Spleen (tissue), 11 donors: ENCODE measurements at regions not wholly inside any gene's neighbourhood (a gene's known extent, or its start where the extent isn't known, plus 50 kb on each side); places are given as distances from the start of the nearest gene placed in this dataset.

Experiments
- DNase-seq: peaks from one replicate; pipeline ENCODE4 v3.0.0-alpha.2; 2020
- H3K27ac ChIP-seq, 8 donors: fragments of 200-600 bp; sonication (generic) in 7 of 8; 1 replicate in 4 of 8; 2 replicates in 4 of 8; pipeline versions ENCODE4 v1.5.0 to v1.8.0; 2016 to 2021; ENCODE audit warnings: inconsistent platforms in 4 of 8, mild to moderate bottlenecking in 4 of 8, moderate library complexity in 1 of 8
- H3K27me3 ChIP-seq, 7 donors: fragments of 200-600 bp; sonication (generic) in 6 of 7; replicated peaks in 1 of 7; 1 replicate in 4 of 7; 2 replicates in 3 of 7; pipeline versions ENCODE4 v1.5.0 to v1.8.0; 2016 to 2021; ENCODE audit warnings: inconsistent platforms in 3 of 7, mild to moderate bottlenecking in 1 of 7
- H3K36me3 ChIP-seq, 6 donors: fragments of 200-600 bp; sonication (generic) in 5 of 6; 1 replicate in 4 of 6; 2 replicates in 2 of 6; pipeline versions ENCODE4 v1.5.0 to v1.8.0; 2016 to 2021; ENCODE audit warnings: inconsistent platforms in 2 of 6
- H3K4me1 ChIP-seq, 6 donors: fragments of 200-600 bp; sonication (generic) in 5 of 6; 1 replicate in 3 of 6; 2 replicates in 3 of 6; pipeline versions ENCODE4 v1.5.0 to v1.8.0; 2016 to 2021; ENCODE audit warnings: inconsistent platforms in 3 of 6
- H3K4me3 ChIP-seq, 8 donors: fragments of 200-600 bp; sonication (generic) in 7 of 8; 1 replicate in 4 of 8; 2 replicates in 4 of 8; pipeline versions ENCODE4 v1.5.0 to v1.8.0; 2016 to 2021; ENCODE audit warnings: inconsistent platforms in 4 of 8, mild to moderate bottlenecking in 4 of 8, moderate library complexity in 2 of 8
- H3K9me3 ChIP-seq, 8 donors: fragments of 200-600 bp; sonication (generic) in 7 of 8; 1 replicate in 4 of 8; 2 replicates in 4 of 8; pipeline versions ENCODE4 v1.5.0 to v1.8.0; 2016 to 2021; ENCODE audit warnings: inconsistent platforms in 4 of 8
- CTCF ChIP-seq, 11 experiments: fragments of 200-600 bp in 7 of 11; fragments of 450-650 bp in 4 of 11; sonication (generic) in 4 of 11; IDR thresholded peaks in 8 of 11; conservative IDR thresholded peaks in 3 of 11; 1 replicate in 7 of 11; 2 replicates in 4 of 11; pipeline versions ENCODE4 v1.4.0 to v1.8.0; 2016 to 2021; ENCODE audit warnings: antibody characterized with exemption in 11 of 11, inconsistent platforms in 4 of 11, mild to moderate bottlenecking in 1 of 11
- POLR2A ChIP-seq, 3 donors: fragments of 450-650 bp; IDR thresholded peaks; one replicate each; pipeline ENCODE4 v1.5.1; 2017; ENCODE audit warnings: antibody characterized with exemption in 3 of 3, mild to moderate bottlenecking in 1 of 3
- POLR2AphosphoS5 ChIP-seq, 3 donors: sonication (generic); formaldehyde crosslinking; IDR thresholded peaks; one replicate each; pipeline ENCODE4 v1.5.1; 2017; ENCODE audit warnings: antibody characterized with exemption in 3 of 3
- WGBS, 5 donors: extraction: QIAGEN DNeasy Blood & Tissue Kit in 3 of 5; methylation state at CpG; one replicate each; pipeline versions ENCODE4 v1.1.5 to v1.1.7; 2013 to 2018; 5-methylcytosine and 5-hydroxymethylcytosine counted together
- intact Hi-C: fragments of 100-400 bp; cut with DNase I; formaldehyde crosslinking; loops from one replicate; pipeline ENCODE4 v1.15.0; 2023; ENCODE audit warnings: low total_unique reads
- donor health status: healthy with polysubstance abuse.
- donor health status: DM: no; HTN: no; CAD: no; lungs with moderate emphysema.
- donor health status: DM: no; HTN: no; CAD: no.
- donor health status: Bipolar disorder and iron deficiency.
- donor health status: healthy.
- donor health status: DM: no; HTN: no; CAD: no.
- donor health status: DM: yes; HTN: yes; CAD: no.

GRCh38 chr5:17796757-17797396 is 162.6 kb downstream of the TAF11L14 start:
- no peak for TF ChIP-seq POLR2A (IDR thresholded peaks at IDR 0.05)
- TF ChIP-seq CTCF (IDR thresholded peaks at IDR 0.05 in 8 of 11, conservative IDR thresholded peaks at IDR 0.05 in 3 of 11) = no peak
- TF ChIP-seq POLR2AphosphoS5 (IDR thresholded peaks at IDR 0.05) = no peak
- no peak for DNase-seq
- Histone ChIP-seq H3K4me3 (no peak overlapping the region), H3K9me3 (no peaks in the 10 kb centered on the region), H3K36me3 (no peaks in the 10 kb centered on the region), H3K27ac (no peak overlapping the region), H3K27me3 (no peaks in the 10 kb centered on the region), H3K4me1 (no peaks in the 10 kb centered on the region)
- intact Hi-C loops = no loop called here
- 49 to 62% (median 54%) methylated on average over 5 of the region's 5 CpGs for WGBS, 5 donors

- 87 to 100% (median 96%) methylated on average over 1 of the region's 1 CpG for WGBS, 5 donors
- Histone ChIP-seq H3K9me3 (no peaks in the 10 kb centered on the region), H3K4me3 (no peak overlapping the region), H3K27ac (no peak overlapping the region), H3K36me3 (no peaks in the 10 kb centered on the region), H3K4me1 (no peaks in the 10 kb centered on the region), H3K27me3 (no peaks in the 10 kb centered on the region)
- TF ChIP-seq POLR2AphosphoS5 (IDR thresholded peaks at IDR 0.05) (no peak), POLR2A (IDR thresholded peaks at IDR 0.05) (no peak), CTCF (IDR thresholded peaks at IDR 0.05 in 8 of 11, conservative IDR thresholded peaks at IDR 0.05 in 3 of 11) (no peak)
- intact Hi-C loops = no loop called here
- DNase-seq = no peak
These were observed 165.3 kb downstream of the TAF11L14 start for GRCh38 chr5:17799521-17799920.

GRCh38 chr5:17801595-17801994 is 167.3 kb downstream of the TAF11L14 start:
- Histone ChIP-seq H3K4me1 (no peaks in the 10 kb centered on the region), H3K36me3 (no peaks in the 10 kb centered on the region), H3K4me3 (no peak overlapping the region), H3K9me3 (no peaks in the 10 kb centered on the region), H3K27ac (no peak overlapping the region), H3K27me3 (no peaks in the 10 kb centered on the region)
- intact Hi-C loops = no loop called here
- TF ChIP-seq POLR2A (IDR thresholded peaks at IDR 0.05) (no peak), CTCF (IDR thresholded peaks at IDR 0.05 in 8 of 11, conservative IDR thresholded peaks at IDR 0.05 in 3 of 11) (no peak), POLR2AphosphoS5 (IDR thresholded peaks at IDR 0.05) (no peak)
- 69 to 83% (median 79%) methylated on average over 2 of the region's 2 CpGs for WGBS, 5 donors
- DNase-seq = no peak

- H3K4me3 ChIP-seq = no peak overlapping the region
- intact Hi-C loops = no loop called here
- no peak overlapping the region for H3K27ac ChIP-seq
- no peaks in the 10 kb centered on the region for H3K9me3 ChIP-seq
- no peaks in the 10 kb centered on the region for H3K4me1 ChIP-seq
- H3K36me3 ChIP-seq = no peaks in the 10 kb centered on the region
- TF ChIP-seq CTCF (IDR thresholded peaks at IDR 0.05 in 8 of 11, conservative IDR thresholded peaks at IDR 0.05 in 3 of 11) (no peak), POLR2AphosphoS5 (IDR thresholded peaks at IDR 0.05) (no peak), POLR2A (IDR thresholded peaks at IDR 0.05) (no peak)
- DNase-seq = no peak
- no peaks in the 10 kb centered on the region for H3K27me3 ChIP-seq
- WGBS, 5 donors = 78 to 88% (median 82%) methylated on average over 3 of the region's 3 CpGs
These were observed 168.0 kb downstream of the TAF11L14 start for GRCh38 chr5:17802256-17802655.
